Lower lobe of right lung (tissue), 2 donors: ENCODE measurements at regions not wholly inside any gene's neighbourhood (a gene's known extent, or its start where the extent isn't known, plus 50 kb on each side); places are given as distances from the start of the nearest gene placed in this dataset.
A peak's percentile ranks its signal among the peaks of the same experiment; 100 is the strongest.

Source experiments
- ATAC-seq, 2 donors: fragments of 200-7000 bp; cut with Tn5 transposase; one replicate each; pipeline ENCODE4 v1.9.1; 2020 to 2022; ENCODE audit warnings: mild to moderate bottlenecking in 2 of 2, moderate library complexity in 2 of 2
- DNase-seq: peaks from one replicate; pipeline ENCODE4 v3.0.0-alpha.2; 2020
- H3K27ac ChIP-seq: fragments of 200-600 bp; one replicate; pipeline ENCODE4 v1.8.0; 2022
- H3K27me3 ChIP-seq: fragments of 200-600 bp; one replicate; pipeline ENCODE4 v1.8.0; 2022; ENCODE audit warnings: low read depth
- H3K36me3 ChIP-seq: fragments of 200-600 bp; one replicate; pipeline ENCODE4 v1.8.0; 2022; ENCODE audit warnings: mild to moderate bottlenecking
- H3K4me1 ChIP-seq: fragments of 200-600 bp; one replicate; pipeline ENCODE4 v1.8.0; 2022
- H3K4me3 ChIP-seq: fragments of 200-600 bp; one replicate; pipeline ENCODE4 v1.8.0; 2022; ENCODE audit warnings: mild to moderate bottlenecking
- H3K9me3 ChIP-seq: fragments of 200-600 bp; one replicate; pipeline ENCODE4 v1.8.0; 2022
- CTCF ChIP-seq: fragments of 200-600 bp; IDR thresholded peaks from one replicate; pipeline ENCODE4 v1.8.0; 2022; ENCODE audit warnings: antibody characterized with exemption, mild to moderate bottlenecking
- intact Hi-C: fragments of 100-400 bp; cut with DNase I; formaldehyde crosslinking; loops from one replicate; pipeline ENCODE4 v1.11.0; 2022
- donor health status: DM: no; HTN: yes; CAD: no; lungs with severe emphysema.

- intact Hi-C loops = no loop called here
- no peaks in the 10 kb centered on the region for H3K4me1 ChIP-seq
- ATAC-seq (no peak), DNase-seq (no peak)
- no peaks in the 10 kb centered on the region for H3K9me3 ChIP-seq
- no peaks in the 10 kb centered on the region for H3K36me3 ChIP-seq
- H3K4me3 ChIP-seq = no peak overlapping the region
- no peak overlapping the region for H3K27ac ChIP-seq
- no peaks in the 10 kb centered on the region for H3K27me3 ChIP-seq
- no peak for TF ChIP-seq CTCF
These were observed 105.8 kb upstream of the DSCAM start for GRCh38 chr21:40952551-40953323.

GRCh38 chr21:40964691-40965090, 117.7 kb upstream of the DSCAM start:
- Histone ChIP-seq H3K4me1 (no peaks in the 10 kb centered on the region), H3K9me3 (no peaks in the 10 kb centered on the region), H3K4me3 (no peak overlapping the region), H3K36me3 (no peaks in the 10 kb centered on the region), H3K27me3 (no peaks in the 10 kb centered on the region), H3K27ac (no peak overlapping the region)
- intact Hi-C loops = no loop called here
- ATAC-seq (no peak), DNase-seq (no peak)
- no peak for TF ChIP-seq CTCF

GRCh38 chr21:40967771-40968170, 120.8 kb upstream of the DSCAM start:
- Histone ChIP-seq H3K27ac (no peak overlapping the region), H3K27me3 (no peaks in the 10 kb centered on the region), H3K4me3 (no peak overlapping the region), H3K9me3 (no peaks in the 10 kb centered on the region), H3K36me3 (no peaks in the 10 kb centered on the region), H3K4me1 (no peaks in the 10 kb centered on the region)
- ATAC-seq (no peak), DNase-seq (no peak)
- intact Hi-C loops = no loop called here
- no peak for TF ChIP-seq CTCF

- intact Hi-C loops = no loop called here
- Histone ChIP-seq H3K4me3 (no peak overlapping the region), H3K27ac (no peak overlapping the region), H3K36me3 (no peaks in the 10 kb centered on the region), H3K4me1 (no peaks in the 10 kb centered on the region), H3K27me3 (no peaks in the 10 kb centered on the region), H3K9me3 (peaks cover 5% of the 10 kb centered on the region)
- no peak for TF ChIP-seq CTCF
- ATAC-seq = no peak
- no peak for DNase-seq
These were observed 125.2 kb upstream of the DSCAM start for GRCh38 chr21:40972151-40972550.

GRCh38 chr21:40976198-40977109, 129.5 kb upstream of the DSCAM start:
- DNase-seq = no peak
- Histone ChIP-seq H3K9me3 (peaks cover 8% of the 10 kb centered on the region), H3K36me3 (no peaks in the 10 kb centered on the region), H3K4me3 (no peak overlapping the region), H3K27ac (no peak overlapping the region), H3K27me3 (no peaks in the 10 kb centered on the region), H3K4me1 (no peaks in the 10 kb centered on the region)
- ATAC-seq = peak in 1 of 2 donors; percentile 56
- intact Hi-C loops = no loop called here
- TF ChIP-seq CTCF = no peak
